ENCODE measurements at regions not wholly inside any gene's neighbourhood (a gene's known extent, or its start where the extent isn't known, plus 50 kb on each side); places are given as distances from the start of the nearest gene placed in this dataset.

DNA sequence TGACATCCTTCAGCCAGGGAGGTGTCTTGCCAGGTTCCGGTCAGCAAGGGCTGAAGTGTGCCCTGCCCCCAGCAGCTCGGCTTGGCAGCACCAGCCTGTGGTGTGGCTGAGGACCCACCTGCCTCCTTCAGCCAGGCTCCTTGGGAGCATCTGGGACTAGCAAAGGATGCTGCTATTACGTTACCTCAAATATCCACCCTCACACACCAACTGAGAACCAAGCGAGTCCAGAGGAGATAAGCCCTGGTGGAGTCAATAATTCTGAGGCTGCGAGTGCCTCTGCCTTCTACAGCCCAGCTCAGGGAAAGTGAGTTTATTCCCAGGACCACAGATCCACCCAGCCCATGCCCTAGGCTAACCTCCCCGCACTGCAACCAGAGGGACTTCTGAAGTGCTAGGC is 57.1 kb upstream of the FSTL4 start:
- Histone ChIP-seq H2BK15ac (ENCODE audit: low read depth, low read length) (no peak overlapping the region), H2BK120ac (ENCODE audit: low read depth, low read length, poor library complexity, severe bottlenecking) (no peak overlapping the region), H3K14ac (ENCODE audit: insufficient read depth, low read length) (no peak overlapping the region), H3K79me1 (ENCODE audit: insufficient read depth, low read depth, low read length, poor library complexity, severe bottlenecking) (no peaks in the 10 kb centered on the region), H3K79me2 (ENCODE audit: insufficient read depth, low read length) (no peaks in the 10 kb centered on the region), H3K23ac (ENCODE audit: insufficient read length, low read depth, low read length) (no peak overlapping the region), H3K4ac (ENCODE audit: low read depth, low read length) (no peak overlapping the region), H3K56ac (ENCODE audit: insufficient read length, low read depth, low read length) (no peak overlapping the region), H3K4me1 (ENCODE audit: insufficient read depth, low read length) (no peaks in the 10 kb centered on the region), H3K9me3 (ENCODE audit: control insufficient read depth, low read depth, low read length) (no peaks in the 10 kb centered on the region), H2BK12ac (ENCODE audit: insufficient read length, low read depth, low read length) (no peak overlapping the region), H2AK5ac (ENCODE audit: insufficient read length, low read length) (no peak overlapping the region), H3K27me3 (ENCODE audit: insufficient read depth, low read length) (no peaks in the 10 kb centered on the region), H3K9ac (ENCODE audit: extremely low read depth, insufficient read length, low read length) (no peak overlapping the region), H4K5ac (ENCODE audit: insufficient read length, low read depth, low read length) (no peak overlapping the region), H2AFZ (ENCODE audit: low read length) (no peak overlapping the region), H3K18ac (ENCODE audit: insufficient read length, low read depth, low read length) (no peak overlapping the region), H2BK5ac (ENCODE audit: insufficient read length, low read length) (no peak overlapping the region), H3T11ph (ENCODE audit: low read length) (no peak overlapping the region), H4K91ac (ENCODE audit: insufficient read length, low read depth, low read length) (no peak overlapping the region), H4K8ac (replicated peaks; ENCODE audit: insufficient read length, low read depth, low read length) (no peak overlapping the region), H3K23me2 (ENCODE audit: insufficient read length, low read depth, low read length, poor library complexity, severe bottlenecking) (no peaks in the 10 kb centered on the region), H3K4me2 (ENCODE audit: insufficient read depth, insufficient read length, low read length) (no peak overlapping the region), H3K27ac (ENCODE audit: insufficient read length, low read depth, low read length) (no peak overlapping the region), H2BK20ac (ENCODE audit: low read depth, low read length, poor library complexity, severe bottlenecking) (no peak overlapping the region), H4K20me1 (ENCODE audit: control insufficient read depth, insufficient read depth, insufficient read length) (no peaks in the 10 kb centered on the region)
- TF ChIP-seq, protein P1, sequence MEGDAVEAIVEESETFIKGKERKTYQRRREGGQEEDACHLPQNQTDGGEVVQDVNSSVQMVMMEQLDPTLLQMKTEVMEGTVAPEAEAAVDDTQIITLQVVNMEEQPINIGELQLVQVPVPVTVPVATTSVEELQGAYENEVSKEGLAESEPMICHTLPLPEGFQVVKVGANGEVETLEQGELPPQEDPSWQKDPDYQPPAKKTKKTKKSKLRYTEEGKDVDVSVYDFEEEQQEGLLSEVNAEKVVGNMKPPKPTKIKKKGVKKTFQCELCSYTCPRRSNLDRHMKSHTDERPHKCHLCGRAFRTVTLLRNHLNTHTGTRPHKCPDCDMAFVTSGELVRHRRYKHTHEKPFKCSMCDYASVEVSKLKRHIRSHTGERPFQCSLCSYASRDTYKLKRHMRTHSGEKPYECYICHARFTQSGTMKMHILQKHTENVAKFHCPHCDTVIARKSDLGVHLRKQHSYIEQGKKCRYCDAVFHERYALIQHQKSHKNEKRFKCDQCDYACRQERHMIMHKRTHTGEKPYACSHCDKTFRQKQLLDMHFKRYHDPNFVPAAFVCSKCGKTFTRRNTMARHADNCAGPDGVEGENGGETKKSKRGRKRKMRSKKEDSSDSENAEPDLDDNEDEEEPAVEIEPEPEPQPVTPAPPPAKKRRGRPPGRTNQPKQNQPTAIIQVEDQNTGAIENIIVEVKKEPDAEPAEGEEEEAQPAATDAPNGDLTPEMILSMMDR (conservative IDR thresholded peaks at IDR 0.05), result no peak
- Mint-ChIP-seq H3K36me3 (ENCODE audit: insufficient read depth in 1 of 3, low read depth in 3 of 3) (no peaks in the 10 kb centered on the region; a peak in 1 of 7 replicates), H3K4me1 (peaks cover 2 to 3% of the 10 kb centered on the region in 2 experiments; a peak in 2 of 4 replicates), H3K4me3 (no peak overlapping the region), H3K27me3 (ENCODE audit: low read depth) (peaks cover 13% of the 10 kb centered on the region), H3K27ac (peak overlapping the region in 1 of 3 experiments; percentile 32; a peak in 1 of 7 replicates), H3K9me3 (peaks cover 0 to 2% of the 10 kb centered on the region in 2 experiments; a peak in 1 of 5 replicates)
- no CpG with 5 or more reads among the region's 6 CpGs for WGBS (ENCODE audit: extremely low coverage, insufficient read length, low lambda C conversion rate)
- no peak for DNase-seq
